GM12875 (cell line): ENCODE measurements at regions not wholly inside any gene's neighbourhood (a gene's known extent, or its start where the extent isn't known, plus 50 kb on each side); places are given as distances from the start of the nearest gene placed in this dataset.

Experiments used
- H3K4me3 ChIP-seq: one replicate; pipeline ENCODE4 v1.5.1; 2011; ENCODE audit warnings: low read depth, low read length, control low read depth
- TF ChIP-seq, protein P1 (sequence below): IDR thresholded peaks from 2 replicates; pipeline ENCODE4 v1.5.1; 2011; ENCODE audit warnings: low read depth, mild to moderate bottlenecking, control low read depth, inconsistent platforms, low read length, moderate library complexity, borderline replicate concordance; ENCODE audit not compliant: insufficient read depth

GRCh38 chr17:70407506-70407905 lies 238.2 kb downstream of the KCNJ2 start:
- TF ChIP-seq, protein P1, sequence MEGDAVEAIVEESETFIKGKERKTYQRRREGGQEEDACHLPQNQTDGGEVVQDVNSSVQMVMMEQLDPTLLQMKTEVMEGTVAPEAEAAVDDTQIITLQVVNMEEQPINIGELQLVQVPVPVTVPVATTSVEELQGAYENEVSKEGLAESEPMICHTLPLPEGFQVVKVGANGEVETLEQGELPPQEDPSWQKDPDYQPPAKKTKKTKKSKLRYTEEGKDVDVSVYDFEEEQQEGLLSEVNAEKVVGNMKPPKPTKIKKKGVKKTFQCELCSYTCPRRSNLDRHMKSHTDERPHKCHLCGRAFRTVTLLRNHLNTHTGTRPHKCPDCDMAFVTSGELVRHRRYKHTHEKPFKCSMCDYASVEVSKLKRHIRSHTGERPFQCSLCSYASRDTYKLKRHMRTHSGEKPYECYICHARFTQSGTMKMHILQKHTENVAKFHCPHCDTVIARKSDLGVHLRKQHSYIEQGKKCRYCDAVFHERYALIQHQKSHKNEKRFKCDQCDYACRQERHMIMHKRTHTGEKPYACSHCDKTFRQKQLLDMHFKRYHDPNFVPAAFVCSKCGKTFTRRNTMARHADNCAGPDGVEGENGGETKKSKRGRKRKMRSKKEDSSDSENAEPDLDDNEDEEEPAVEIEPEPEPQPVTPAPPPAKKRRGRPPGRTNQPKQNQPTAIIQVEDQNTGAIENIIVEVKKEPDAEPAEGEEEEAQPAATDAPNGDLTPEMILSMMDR, result no peak

GRCh38 chr17:70408768-70409167 lies 239.4 kb downstream of the KCNJ2 start:
- TF ChIP-seq, protein P1, result no peak
- no peak overlapping the region for H3K4me3 ChIP-seq

More at GRCh38 chr17:70407506-70407905, 238.2 kb downstream of the KCNJ2 start:
- no peak overlapping the region for H3K4me3 ChIP-seq

- TF ChIP-seq, protein P1, result no peak
Observed at GRCh38 chr17:70414300-70414699, 245.0 kb downstream of the KCNJ2 start.

DNA sequence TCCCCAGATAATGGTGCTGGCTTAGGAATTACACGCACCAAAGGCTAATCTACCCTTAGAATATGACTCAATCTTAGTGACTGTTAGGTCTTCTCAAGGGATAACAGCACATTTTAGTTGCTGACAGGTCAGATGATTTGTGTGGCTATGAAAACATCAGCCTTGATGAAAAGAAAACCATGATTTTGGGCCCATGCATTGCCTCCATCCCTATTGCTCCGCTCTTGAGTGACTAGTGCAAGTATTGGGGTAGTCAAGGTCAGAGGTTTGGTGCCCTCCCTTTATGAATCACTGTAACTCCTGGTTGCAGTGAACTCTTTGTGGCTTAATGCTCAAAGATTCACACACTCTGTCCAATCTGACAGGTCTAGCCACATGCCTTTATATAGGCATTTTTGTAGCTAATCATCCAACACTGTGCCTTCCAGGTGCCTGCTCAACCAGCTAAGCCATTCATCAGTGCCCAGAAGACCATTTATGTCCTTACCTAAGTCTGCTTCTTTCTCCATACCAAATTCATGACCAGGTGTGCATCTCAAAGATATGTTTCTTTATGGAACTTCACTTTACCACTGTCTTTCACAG lies 251.6 kb downstream of the KCNJ2 start:
- TF ChIP-seq, protein P1, result no peak
- H3K4me3 ChIP-seq, result no peak overlapping the region

More at GRCh38 chr17:70414300-70414699, 245.0 kb downstream of the KCNJ2 start:
- no peak overlapping the region for H3K4me3 ChIP-seq

GRCh38 chr17:70422862-70423261 lies 253.5 kb downstream of the KCNJ2 start:
- TF ChIP-seq, protein P1, result no peak
- no peak overlapping the region for H3K4me3 ChIP-seq

GRCh38 chr17:70423562-70423961 lies 254.2 kb downstream of the KCNJ2 start:
- no peak overlapping the region for H3K4me3 ChIP-seq
- TF ChIP-seq, protein P1, result no peak

DNA sequence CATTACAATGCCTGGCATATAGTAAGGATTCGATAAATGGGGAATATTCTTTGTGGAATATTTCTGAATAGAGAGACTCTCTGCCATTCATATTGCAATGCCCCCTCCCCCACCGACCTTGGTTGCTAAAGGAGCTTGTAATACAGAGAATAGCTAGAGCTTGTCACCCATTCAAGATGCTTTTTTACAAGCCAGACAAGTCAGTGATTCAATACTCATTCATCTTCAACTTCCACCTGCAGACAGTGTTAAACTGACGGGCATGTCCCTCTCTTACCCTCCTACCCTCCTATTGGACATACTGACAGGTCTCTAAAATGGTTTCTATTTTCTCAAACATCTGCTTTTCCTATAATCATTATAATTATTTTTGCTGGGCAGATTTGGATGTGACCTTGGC lies 257.4 kb downstream of the KCNJ2 start:
- H3K4me3 ChIP-seq, result no peak overlapping the region
- TF ChIP-seq, protein P1, result no peak
